PC-9 (cell line): ENCODE measurements at regions not wholly inside any gene's neighbourhood (a gene's known extent, or its start where the extent isn't known, plus 50 kb on each side); places are given as distances from the start of the nearest gene placed in this dataset.

Experiments used
- BruUV-seq: library from RNA; stranded (reverse); fragments of 400-500 nt; replicated peaks from 2 replicates; lab custom pipeline; 2021; lab: Mats Ljungman, UMichigan
- CTCF ChIA-PET: fragments of 300-600 bp; sonication (Branson Sonifier 250); formaldehyde crosslinking; loops from one replicate; lab custom pipeline; 2022; ENCODE audit warnings: antibody characterized with exemption; lab: Charles Lee
- POLR2A ChIA-PET: fragments of 300-600 bp; sonication (Branson Sonifier 250); formaldehyde crosslinking; loops from one replicate; lab custom pipeline; 2022; ENCODE audit warnings: antibody characterized with exemption; ENCODE audit not compliant: unreplicated experiment; lab: Charles Lee
- DNase-seq, 2 experiments: peaks; one replicate each; pipeline versions ENCODE4 v3.0.0 to v3.0.0-alpha.2; 2015 to 2022; ENCODE audit warnings: mixed read lengths in 1 of 2
- H2AFZ ChIP-seq: fragments of 200-600 bp; sonication (generic); 2 replicates; pipeline ENCODE4 v1.8.1; 2017; ENCODE audit warnings: antibody characterized with exemption
- H3F3A ChIP-seq: fragments of 200-600 bp; sonication (generic); 2 replicates; pipeline ENCODE4 v1.8.1; 2017; ENCODE audit warnings: antibody characterized with exemption, mild to moderate bottlenecking, low read depth; ENCODE audit not compliant: insufficient read depth
- H3K27ac ChIP-seq: fragments of 200-600 bp; sonication (generic); 2 replicates; pipeline ENCODE4 v1.6.1; 2016; ENCODE audit warnings: mixed run types
- H3K27me3 ChIP-seq: fragments of 200-600 bp; sonication (generic); 2 replicates; pipeline ENCODE4 v1.6.1; 2016; ENCODE audit warnings: low read depth, mixed run types; ENCODE audit not compliant: insufficient read depth
- H3K36me3 ChIP-seq: fragments of 200-600 bp; sonication (generic); 2 replicates; pipeline ENCODE4 v1.6.1; 2016; ENCODE audit warnings: low read depth, mixed run types
- H3K4me1 ChIP-seq: fragments of 200-600 bp; sonication (generic); replicated peaks from 2 replicates; pipeline ENCODE4 v1.6.1; 2016; ENCODE audit warnings: mixed run types; ENCODE audit not compliant: insufficient read depth
- H3K4me2 ChIP-seq: fragments of 200-600 bp; sonication (generic); 2 replicates; pipeline ENCODE4 v1.6.1; 2017; ENCODE audit warnings: mixed run types
- H3K4me3 ChIP-seq: fragments of 200-600 bp; sonication (generic); 2 replicates; pipeline ENCODE4 v1.6.1; 2016; ENCODE audit warnings: mixed run types
- H3K79me2 ChIP-seq: fragments of 200-600 bp; sonication (generic); 2 replicates; pipeline ENCODE4 v1.6.1; 2017; ENCODE audit warnings: low read depth, mixed run types
- H3K9me2 ChIP-seq: fragments of 200-600 bp; sonication (generic); 2 replicates; pipeline ENCODE4 v1.8.1; 2017; ENCODE audit warnings: mild to moderate bottlenecking; ENCODE audit not compliant: insufficient read depth
- H3K9me3 ChIP-seq: fragments of 200-600 bp; sonication (generic); 2 replicates; pipeline ENCODE4 v1.8.1; 2016; ENCODE audit warnings: low read depth; ENCODE audit not compliant: insufficient read depth
- H4K20me1 ChIP-seq: fragments of 200-600 bp; sonication (generic); 2 replicates; pipeline ENCODE4 v1.8.1; 2017; ENCODE audit not compliant: insufficient read depth
- EZH2 ChIP-seq: fragments of 200-600 bp; sonication (generic); IDR thresholded peaks from 2 replicates; pipeline ENCODE4 v1.8.0; 2017; ENCODE audit warnings: antibody characterized with exemption, low read depth
- intact Hi-C: fragments of 100-400 bp; cut with micrococcal nuclease; formaldehyde crosslinking; loops from one replicate; pipeline ENCODE4 v1.10.0; 2022; ENCODE audit not compliant: unreplicated experiment
- TF ChIP-seq, protein P1 (sequence below): fragments of 200-600 bp; sonication (generic); conservative IDR thresholded peaks from 2 replicates; pipeline ENCODE4 v1.6.1; 2017; ENCODE audit warnings: mixed run types, antibody characterized with exemption, mild to moderate bottlenecking, moderate library complexity

DNA sequence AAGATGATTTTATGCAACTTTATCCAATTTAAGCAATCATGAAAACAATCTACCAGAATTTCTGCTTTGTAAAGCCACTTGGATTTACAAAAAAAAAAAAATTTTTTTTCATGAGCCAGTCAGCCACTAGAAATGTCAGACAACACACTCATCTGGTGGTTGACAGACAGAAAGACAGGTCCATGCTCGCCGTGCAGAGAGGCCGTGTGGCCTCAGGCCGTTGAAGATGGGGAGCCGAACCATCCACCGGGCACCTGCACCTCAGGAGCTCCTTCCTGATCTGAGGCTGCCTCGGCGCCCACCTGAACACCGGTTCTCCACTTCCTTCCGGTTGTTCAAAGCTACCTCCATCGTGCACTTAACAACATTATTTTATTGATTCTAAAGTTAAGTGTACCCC is 138.0 kb upstream of the IRX4 start:
- no peak for DNase-seq
- H3K27ac ChIP-seq = no peak overlapping the region
- no peaks in the 10 kb centered on the region for H3F3A ChIP-seq
- H4K20me1 ChIP-seq = 0 out of 2 replicates have a peak, but pooled peaks cover 2% of the 10 kb centered on the region
- H3K79me2 ChIP-seq = no peaks in the 10 kb centered on the region
- POLR2A ChIA-PET = no interaction called here
- H3K36me3 ChIP-seq = no peaks in the 10 kb centered on the region
- no peaks in the 10 kb centered on the region for H3K4me1 ChIP-seq
- H2AFZ ChIP-seq = no peak overlapping the region
- intact Hi-C loops = no loop called here
- H3K27me3 ChIP-seq = peaks cover 95% of the 10 kb centered on the region
- H3K4me2 ChIP-seq = no peak overlapping the region
- CTCF ChIA-PET = no interaction called here
- H3K9me3 ChIP-seq = no peaks in the 10 kb centered on the region
- no TSS peak for BruUV-seq
- H3K9me2 ChIP-seq = no peaks in the 10 kb centered on the region
- TF ChIP-seq, protein P1, sequence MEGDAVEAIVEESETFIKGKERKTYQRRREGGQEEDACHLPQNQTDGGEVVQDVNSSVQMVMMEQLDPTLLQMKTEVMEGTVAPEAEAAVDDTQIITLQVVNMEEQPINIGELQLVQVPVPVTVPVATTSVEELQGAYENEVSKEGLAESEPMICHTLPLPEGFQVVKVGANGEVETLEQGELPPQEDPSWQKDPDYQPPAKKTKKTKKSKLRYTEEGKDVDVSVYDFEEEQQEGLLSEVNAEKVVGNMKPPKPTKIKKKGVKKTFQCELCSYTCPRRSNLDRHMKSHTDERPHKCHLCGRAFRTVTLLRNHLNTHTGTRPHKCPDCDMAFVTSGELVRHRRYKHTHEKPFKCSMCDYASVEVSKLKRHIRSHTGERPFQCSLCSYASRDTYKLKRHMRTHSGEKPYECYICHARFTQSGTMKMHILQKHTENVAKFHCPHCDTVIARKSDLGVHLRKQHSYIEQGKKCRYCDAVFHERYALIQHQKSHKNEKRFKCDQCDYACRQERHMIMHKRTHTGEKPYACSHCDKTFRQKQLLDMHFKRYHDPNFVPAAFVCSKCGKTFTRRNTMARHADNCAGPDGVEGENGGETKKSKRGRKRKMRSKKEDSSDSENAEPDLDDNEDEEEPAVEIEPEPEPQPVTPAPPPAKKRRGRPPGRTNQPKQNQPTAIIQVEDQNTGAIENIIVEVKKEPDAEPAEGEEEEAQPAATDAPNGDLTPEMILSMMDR = no peak
- no peak for TF ChIP-seq EZH2
- no peak overlapping the region for H3K4me3 ChIP-seq

DNA sequence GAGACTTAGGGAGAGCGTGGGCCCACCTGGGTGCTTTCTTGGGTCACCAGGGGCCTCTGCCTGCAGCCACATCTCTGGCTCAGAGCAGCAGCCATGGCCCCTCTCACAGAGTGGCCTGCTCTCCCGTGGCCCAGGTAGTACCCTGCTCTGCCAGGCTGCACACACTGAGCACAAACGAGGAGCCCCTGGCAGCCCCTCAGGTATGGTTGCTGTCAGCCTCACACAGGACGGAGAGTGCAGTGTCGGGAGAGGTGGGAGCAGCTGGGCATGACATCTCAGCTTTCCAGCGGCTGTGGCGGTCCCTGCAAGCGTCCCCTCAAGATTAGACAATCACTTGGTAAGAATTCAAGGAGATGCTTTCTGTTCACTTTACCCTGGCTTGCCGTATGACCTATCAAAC is 137.0 kb upstream of the IRX4 start:
- Histone ChIP-seq H3K9me2 (no peaks in the 10 kb centered on the region), H3K4me2 (no peak overlapping the region), H3K79me2 (no peaks in the 10 kb centered on the region), H3K4me3 (no peak overlapping the region), H3K4me1 (no peaks in the 10 kb centered on the region), H2AFZ (no peak overlapping the region), H3K36me3 (no peaks in the 10 kb centered on the region), H3F3A (no peaks in the 10 kb centered on the region), H3K27me3 (peaks cover 94% of the 10 kb centered on the region), H3K9me3 (no peaks in the 10 kb centered on the region), H3K27ac (no peak overlapping the region), H4K20me1 (0 out of 2 replicates have a peak, but pooled peaks cover 2% of the 10 kb centered on the region)
- no peak for DNase-seq
- ChIA-PET POLR2A (no interaction called here), CTCF (no interaction called here)
- TF ChIP-seq, protein P1 = no peak
- no peak for TF ChIP-seq EZH2
- intact Hi-C loops = no loop called here
- no TSS peak for BruUV-seq

DNA sequence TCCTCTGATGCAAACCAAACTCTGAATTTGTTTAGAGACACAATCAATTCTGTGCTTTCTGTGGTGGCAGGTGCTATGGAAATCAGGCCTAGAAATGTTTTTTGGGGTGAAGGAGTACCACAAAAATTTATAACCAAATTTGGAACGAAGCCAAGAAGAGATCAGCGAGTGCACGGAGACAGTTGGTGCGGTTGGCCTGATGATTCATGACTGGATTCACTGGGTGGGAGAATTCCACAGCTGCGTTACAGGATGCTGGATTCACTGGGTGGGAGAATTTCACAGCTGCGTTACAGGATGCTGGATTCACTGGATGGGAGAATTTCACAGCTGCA is 135.6 kb upstream of the IRX4 start:
- Histone ChIP-seq H3K4me3 (no peak overlapping the region), H3K27ac (no peak overlapping the region), H3F3A (no peaks in the 10 kb centered on the region), H3K27me3 (peaks cover 94% of the 10 kb centered on the region), H3K9me3 (no peaks in the 10 kb centered on the region), H3K36me3 (no peaks in the 10 kb centered on the region), H2AFZ (no peak overlapping the region), H3K79me2 (no peaks in the 10 kb centered on the region), H3K4me2 (no peak overlapping the region), H4K20me1 (no peaks in the 10 kb centered on the region), H3K9me2 (no peaks in the 10 kb centered on the region), H3K4me1 (no peaks in the 10 kb centered on the region)
- ChIA-PET POLR2A (no interaction called here), CTCF (no interaction called here)
- no peak for DNase-seq
- intact Hi-C loops = no loop called here
- BruUV-seq = no TSS peak
- TF ChIP-seq, protein P1 = no peak
